Epithelial cell of proximal tubule (primary cell): ENCODE measurements at regions not wholly inside any gene's neighbourhood (a gene's known extent, or its start where the extent isn't known, plus 50 kb on each side); places are given as distances from the start of the nearest gene placed in this dataset.

Source experiments
- DNase-seq: peaks from one replicate; pipeline ENCODE4 v3.0.0-alpha.2; 2011; ENCODE audit warnings: low read depth
- H3K4me3 ChIP-seq: 2 replicates; pipeline ENCODE4 v1.5.1; 2011; ENCODE audit warnings: low read depth, mild to moderate bottlenecking, low read length
- TF ChIP-seq, protein P1 (sequence below): conservative IDR thresholded peaks from 2 replicates; pipeline ENCODE4 v1.5.1; 2012; ENCODE audit warnings: low read depth, mild to moderate bottlenecking, low read length

DNA sequence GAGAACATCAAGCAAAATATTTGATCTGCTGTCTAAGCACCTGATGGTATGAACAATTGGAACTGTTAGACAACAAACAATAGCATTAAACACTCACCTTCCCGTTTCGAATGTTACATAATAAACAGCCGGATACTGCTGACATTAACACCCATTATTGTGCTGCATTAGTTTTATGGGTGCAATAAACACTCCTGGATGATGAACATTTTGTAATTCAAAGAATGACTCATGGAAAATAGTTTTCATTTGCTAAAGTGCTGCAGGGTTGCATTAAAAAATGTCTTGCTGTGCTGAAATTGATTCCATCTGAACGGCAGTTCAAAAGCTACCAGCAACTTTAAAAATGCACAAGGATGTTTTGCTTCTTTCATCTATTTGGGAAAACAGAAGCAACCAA is 100.8 kb upstream of the SORBS2 start:
- H3K4me3 ChIP-seq: no peak overlapping the region
- no peak for DNase-seq
- TF ChIP-seq, protein P1, sequence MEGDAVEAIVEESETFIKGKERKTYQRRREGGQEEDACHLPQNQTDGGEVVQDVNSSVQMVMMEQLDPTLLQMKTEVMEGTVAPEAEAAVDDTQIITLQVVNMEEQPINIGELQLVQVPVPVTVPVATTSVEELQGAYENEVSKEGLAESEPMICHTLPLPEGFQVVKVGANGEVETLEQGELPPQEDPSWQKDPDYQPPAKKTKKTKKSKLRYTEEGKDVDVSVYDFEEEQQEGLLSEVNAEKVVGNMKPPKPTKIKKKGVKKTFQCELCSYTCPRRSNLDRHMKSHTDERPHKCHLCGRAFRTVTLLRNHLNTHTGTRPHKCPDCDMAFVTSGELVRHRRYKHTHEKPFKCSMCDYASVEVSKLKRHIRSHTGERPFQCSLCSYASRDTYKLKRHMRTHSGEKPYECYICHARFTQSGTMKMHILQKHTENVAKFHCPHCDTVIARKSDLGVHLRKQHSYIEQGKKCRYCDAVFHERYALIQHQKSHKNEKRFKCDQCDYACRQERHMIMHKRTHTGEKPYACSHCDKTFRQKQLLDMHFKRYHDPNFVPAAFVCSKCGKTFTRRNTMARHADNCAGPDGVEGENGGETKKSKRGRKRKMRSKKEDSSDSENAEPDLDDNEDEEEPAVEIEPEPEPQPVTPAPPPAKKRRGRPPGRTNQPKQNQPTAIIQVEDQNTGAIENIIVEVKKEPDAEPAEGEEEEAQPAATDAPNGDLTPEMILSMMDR: no peak

GRCh38 chr4:185914583-185915199 is 102.7 kb upstream of the SORBS2 start:
- no peak for DNase-seq
- H3K4me3 ChIP-seq: no peak overlapping the region
- TF ChIP-seq, protein P1: no peak

GRCh38 chr4:185915271-185915670 is 103.3 kb upstream of the SORBS2 start:
- no peak overlapping the region for H3K4me3 ChIP-seq
- no peak for DNase-seq
- TF ChIP-seq, protein P1: no peak

- TF ChIP-seq, protein P1: no peak
- no peak for DNase-seq
- no peak overlapping the region for H3K4me3 ChIP-seq
These were observed 103.8 kb upstream of the SORBS2 start for GRCh38 chr4:185915817-185916216.

DNA sequence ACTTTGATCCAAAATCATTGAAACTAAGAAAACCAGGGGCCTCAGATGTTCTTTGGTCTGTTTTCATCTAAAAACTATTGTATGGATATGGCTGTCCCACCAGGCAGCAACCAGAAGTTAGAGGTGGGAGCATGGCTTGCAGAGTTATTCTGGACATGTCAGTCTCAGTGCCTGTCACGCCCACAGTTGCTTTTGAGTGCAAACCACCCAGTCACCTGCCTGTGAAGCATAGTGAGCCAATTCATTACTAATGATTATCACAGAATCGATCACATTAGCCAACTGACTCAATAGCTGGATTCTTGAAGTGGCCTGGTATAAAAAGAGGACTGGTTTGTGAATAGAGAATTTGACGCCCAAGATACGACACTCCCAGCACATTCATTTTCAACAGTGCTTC is 104.2 kb upstream of the SORBS2 start:
- DNase-seq: no peak
- TF ChIP-seq, protein P1: no peak
- H3K4me3 ChIP-seq: no peak overlapping the region

DNA sequence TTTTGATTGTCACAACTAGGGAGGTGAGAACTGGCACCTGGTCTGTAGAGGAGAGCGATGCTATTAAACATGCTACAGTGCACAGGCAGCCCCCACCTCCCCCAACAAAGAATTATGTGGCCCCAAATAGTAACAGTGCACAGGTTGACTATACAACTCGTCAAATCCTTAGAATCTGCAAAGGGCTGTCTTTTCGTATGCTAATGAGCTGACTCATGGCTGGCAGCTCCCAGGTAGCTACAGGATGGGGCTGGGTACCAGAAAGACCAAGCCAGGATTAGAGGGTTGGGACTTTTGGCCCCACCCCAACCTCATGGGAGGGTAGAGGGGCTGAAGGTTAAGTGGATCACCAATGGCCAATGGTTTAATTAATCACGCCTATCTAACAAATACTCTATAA is 104.7 kb upstream of the SORBS2 start:
- DNase-seq: no peak
- TF ChIP-seq, protein P1: no peak
- H3K4me3 ChIP-seq: no peak overlapping the region

DNA sequence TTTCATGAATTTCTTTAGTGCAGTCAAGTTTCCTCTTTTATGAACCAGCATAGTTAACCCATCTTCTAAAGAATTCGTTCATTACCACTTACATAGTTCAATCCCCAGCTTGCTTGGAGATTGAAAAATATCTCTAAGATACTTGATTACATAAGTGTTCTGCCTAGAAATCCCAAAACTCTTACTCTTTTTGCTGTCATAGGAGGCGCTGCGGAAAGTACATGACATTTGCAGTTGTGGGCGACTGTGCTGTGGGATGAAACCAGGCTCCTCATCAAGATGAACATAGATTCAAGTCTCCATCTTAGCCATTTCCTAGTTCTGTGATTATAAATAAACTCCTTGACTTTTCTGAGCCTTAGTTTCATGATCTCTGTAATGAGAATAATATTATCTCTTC is 107.1 kb upstream of the SORBS2 start:
- TF ChIP-seq, protein P1: no peak
- no peak overlapping the region for H3K4me3 ChIP-seq

More for the DNA sequence above, 107.1 kb upstream of the SORBS2 start:
- DNase-seq: no peak
